Esophagus squamous epithelium (tissue), 4 donors: ENCODE measurements at regions not wholly inside any gene's neighbourhood (a gene's known extent, or its start where the extent isn't known, plus 50 kb on each side); places are given as distances from the start of the nearest gene placed in this dataset.

Experiments
- CTCF ChIP-seq, 6 experiments: fragments of 450-650 bp in 4 of 6; fragments of 200-600 bp in 2 of 6; sonication (generic) in 2 of 6; IDR thresholded peaks; one replicate each; pipeline ENCODE4 v1.5.1; 2016 to 2019; ENCODE audit warnings: antibody characterized with exemption in 6 of 6, mild to moderate bottlenecking in 4 of 6, moderate library complexity in 4 of 6
- POLR2A ChIP-seq, 4 donors: fragments of 450-650 bp; IDR thresholded peaks; one replicate each; pipeline ENCODE4 v1.6.1; 2017; ENCODE audit warnings: antibody characterized with exemption in 4 of 4, mild to moderate bottlenecking in 4 of 4, moderate library complexity in 3 of 4

DNA sequence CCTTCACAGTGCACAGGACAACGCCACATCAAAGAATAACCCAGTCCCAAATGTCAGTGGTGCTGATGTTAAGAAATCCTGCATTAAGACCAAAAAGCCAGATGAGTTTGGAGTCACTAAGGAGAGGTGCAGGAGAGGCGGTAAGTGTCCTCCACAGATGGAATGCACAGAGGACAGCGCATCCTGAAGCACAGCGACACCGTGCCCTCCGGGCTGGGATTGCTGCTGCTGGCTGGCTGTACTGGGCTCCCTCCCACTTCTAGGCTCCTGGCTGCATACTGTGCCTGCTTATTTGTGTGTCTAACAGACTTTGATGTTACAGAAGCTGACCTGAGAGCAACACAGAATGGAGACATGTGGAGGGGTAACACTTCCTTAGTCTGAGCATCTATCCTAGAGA is 325.6 kb upstream of the BOD1L1 start:
- TF ChIP-seq CTCF (IDR thresholded peaks at IDR 0.05), result no peak
- no peak for TF ChIP-seq POLR2A (IDR thresholded peaks at IDR 0.05)
